SIG-M5 treated with dmso at 0.1 percent for 504 hours (cell line): ENCODE measurements at regions not wholly inside any gene's neighbourhood (a gene's known extent, or its start where the extent isn't known, plus 50 kb on each side); places are given as distances from the start of the nearest gene placed in this dataset.

Source experiments
- DNase-seq: peaks from one replicate; lab custom pipeline; 2025; ENCODE audit not compliant: unreplicated experiment; lab: John Stamatoyannopoulos, UW

DNA sequence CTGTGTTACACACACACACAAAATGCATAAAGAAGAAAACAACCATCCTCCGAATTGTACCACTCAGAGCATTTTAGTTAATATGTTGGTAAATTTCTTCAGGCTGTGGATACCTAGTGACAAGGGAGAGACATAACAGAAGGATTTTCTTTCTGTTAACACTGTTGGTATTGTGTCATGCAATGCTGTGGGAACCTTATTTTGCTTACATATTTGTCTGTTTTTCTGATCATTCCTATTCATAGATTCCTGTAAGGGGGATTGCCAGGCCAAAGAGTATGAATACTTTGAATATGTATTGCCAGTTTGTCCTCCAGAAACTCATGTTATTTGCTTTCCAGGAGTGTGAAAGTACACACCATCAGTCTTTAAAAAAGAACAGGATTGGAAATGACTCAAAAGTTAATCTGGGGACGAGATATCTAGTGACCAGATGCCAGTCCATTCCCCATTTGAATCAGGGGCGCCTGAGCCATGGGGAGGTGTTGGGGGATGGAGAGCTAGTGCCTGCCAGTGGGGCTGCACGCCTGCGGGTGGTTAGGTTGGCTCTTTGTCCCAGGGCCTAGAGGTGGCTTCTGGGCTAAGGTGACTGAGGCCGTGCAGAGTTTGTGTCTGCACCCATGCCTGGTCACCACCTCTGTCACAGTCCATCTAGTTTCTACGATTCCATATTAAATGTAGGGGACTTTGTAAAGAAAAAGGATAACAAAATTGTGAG, 142.0 kb downstream of the PTPN20 start:
- no peak for DNase-seq

DNA sequence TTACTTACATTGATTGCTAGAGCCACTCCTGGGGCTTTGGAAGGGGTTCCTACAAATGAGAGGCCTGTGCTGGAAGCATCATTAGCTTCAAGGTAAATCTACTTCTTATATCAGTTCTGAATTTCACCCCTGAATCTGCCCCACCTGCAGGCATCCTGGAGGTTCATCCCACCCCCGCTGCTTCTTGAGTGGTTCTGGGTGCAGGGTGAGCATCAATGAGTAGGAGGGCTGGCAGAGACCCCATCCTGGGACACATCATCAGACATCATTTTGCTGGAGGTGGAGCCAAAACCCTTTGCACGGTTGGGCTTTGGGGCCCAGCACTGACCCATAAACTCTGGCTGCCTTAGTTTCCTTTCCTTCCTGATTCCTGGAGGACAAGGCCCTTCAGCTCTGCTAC, 143.7 kb downstream of the PTPN20 start:
- DNase-seq: no peak

DNA sequence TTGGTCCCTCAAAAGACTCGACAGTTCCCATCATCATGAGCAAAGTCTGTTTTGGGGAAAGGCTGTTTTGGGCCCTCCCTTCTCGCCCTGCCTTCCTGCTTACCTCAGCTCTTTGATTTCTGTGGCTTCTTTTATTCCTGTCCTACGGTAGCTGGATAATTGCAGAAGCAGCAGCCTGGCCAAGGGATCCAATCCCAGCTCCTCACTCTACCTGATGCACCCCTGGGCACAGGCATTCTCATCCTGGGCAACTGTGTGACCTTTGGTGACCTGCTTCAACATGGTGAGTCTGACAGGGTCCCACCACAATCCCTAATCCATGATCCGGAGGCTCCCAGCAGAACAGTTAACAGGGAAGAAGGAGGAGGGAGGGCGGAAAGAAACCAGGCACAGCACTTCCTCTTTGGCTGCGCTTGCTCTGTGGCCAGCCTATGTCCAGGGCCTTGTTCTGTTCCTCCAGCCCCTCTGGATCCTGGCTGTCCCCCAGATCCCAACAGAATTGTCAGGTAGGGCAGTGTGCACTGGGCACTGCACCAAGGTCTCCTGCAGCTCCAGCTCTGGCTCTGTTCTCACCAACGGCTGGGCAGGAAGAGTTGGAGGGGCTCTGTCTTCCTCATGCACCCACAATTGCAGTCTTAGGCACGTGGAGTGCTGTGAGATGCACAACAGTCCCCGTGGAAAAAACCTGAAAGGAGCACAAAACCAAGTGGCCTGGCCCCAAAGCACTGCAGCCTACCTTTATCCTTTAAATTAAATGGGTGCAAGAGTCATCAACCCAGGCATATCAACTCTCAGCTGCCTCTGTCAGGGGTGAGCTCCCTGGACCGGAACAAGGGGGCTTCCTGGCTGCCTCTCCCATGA, 144.4 kb downstream of the PTPN20 start:
- DNase-seq: no peak

DNA sequence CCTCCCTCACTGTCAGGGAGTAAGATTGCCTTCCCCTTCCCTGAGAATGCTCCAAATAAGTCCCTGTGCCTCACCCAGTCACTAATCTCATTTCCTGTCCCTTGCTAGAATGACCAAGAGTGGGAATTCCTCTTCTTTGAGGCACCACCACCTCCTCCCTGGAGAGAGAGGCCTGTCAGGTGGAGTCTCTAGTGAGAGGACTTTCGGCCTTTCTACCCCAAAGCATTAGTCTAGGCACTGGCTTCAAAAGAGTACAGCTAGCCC, 145.0 kb downstream of the PTPN20 start:
- no peak for DNase-seq

DNA sequence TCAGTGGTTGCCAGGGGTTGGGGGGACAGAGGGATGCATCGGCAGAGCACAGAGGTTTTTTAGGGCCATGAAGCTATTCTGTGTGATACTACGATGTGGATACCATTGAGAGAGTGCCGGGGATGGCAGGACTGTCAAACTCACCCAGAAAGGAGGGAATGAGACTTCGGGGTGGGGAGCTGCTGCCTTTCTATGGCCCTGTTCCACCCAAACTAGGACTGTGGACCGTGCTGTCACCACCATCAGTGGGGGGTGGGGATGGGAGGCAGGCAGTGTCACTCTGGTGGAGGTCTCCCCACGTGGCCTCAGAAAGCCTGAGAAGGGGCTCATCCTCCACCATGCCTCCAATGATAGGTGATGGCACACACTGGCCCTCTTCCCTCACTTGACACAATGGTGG, 146.2 kb downstream of the PTPN20 start:
- DNase-seq: no peak

DNA sequence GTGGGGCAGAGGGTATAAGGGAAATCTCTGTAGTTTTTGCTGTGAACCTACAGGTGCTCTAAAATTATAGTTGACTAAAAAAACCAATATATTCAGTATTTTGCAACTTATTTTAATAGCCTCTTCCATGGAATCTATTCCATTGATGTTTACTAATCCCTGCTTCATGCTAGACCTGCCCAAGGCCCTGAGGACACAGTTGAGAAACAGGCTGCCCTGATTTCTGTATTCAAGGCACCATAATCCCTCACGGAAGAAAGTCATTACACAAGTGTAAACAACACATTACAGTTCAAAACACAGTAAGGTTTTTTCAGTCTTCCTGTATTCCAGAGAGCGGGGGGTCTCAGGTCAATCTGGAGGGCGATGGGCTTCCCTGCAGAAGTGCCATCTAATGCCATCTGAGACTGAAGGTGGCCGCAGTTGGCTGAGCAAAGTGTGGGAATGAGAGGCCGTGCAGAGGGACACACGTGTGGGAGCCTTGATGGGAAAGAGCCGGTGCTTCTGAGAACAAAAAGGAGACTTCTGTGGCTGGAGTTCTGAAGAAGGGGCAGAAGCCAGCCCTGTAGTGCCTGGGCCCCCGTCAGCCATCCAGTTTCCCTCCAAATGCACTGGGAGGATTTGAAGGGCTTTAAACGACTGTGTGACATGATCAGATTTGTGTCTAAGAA, 146.9 kb downstream of the PTPN20 start:
- no peak for DNase-seq

DNA sequence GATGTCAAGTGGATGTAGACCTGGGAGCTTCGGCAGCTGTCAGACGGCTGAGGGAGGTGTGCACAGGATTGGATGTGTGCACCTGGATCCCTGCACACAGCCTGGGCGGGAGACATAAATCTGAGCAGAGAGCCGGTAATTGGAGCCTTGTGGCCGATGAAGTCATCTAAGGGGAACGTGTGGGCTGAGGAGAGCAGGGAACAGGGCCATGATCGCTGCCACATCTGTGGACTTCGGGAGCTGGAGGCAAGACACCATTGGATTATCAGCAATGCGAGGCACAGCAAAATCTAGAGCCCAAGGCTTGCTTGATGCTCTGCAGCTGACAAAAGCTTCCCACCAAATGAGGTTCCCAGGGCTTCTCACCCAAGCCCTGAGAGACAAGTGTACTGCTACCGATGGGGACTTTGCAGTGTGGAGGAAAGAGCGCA, 147.7 kb downstream of the PTPN20 start:
- no peak for DNase-seq

DNA sequence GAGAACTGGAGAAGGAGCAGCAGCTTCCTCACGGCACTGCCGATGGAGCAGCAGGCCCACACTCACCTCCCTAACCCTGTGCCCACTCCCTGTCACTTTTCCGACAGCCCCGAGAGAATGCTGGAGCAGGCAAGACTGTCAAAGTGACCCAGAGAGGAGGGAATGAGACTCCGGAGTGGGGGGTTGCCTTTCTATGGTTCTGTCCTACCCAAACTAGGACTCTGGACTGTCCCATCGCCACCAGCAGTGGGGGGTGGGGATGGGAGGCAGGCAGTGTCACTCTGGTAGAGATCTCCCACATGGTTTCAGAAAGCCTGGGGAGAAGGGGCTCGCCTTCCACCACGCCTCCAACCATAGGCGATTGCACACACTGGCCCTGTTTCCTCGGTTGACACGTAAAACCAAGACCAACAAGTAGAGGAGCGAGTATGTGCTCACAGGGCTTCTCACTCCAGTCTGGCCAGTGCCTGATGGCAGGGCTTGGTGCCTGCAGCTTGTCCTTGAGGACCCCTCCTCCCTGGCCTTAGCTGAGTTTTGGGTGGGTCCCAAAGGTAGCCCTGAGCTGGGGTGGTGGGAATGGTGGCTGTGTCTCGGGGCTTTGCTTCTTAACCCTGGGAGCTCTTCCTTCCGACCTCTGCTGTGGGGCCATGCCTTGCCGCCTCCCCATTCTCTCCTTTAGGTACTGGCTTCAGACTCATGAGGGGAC, 148.5 kb downstream of the PTPN20 start:
- no peak for DNase-seq

DNA sequence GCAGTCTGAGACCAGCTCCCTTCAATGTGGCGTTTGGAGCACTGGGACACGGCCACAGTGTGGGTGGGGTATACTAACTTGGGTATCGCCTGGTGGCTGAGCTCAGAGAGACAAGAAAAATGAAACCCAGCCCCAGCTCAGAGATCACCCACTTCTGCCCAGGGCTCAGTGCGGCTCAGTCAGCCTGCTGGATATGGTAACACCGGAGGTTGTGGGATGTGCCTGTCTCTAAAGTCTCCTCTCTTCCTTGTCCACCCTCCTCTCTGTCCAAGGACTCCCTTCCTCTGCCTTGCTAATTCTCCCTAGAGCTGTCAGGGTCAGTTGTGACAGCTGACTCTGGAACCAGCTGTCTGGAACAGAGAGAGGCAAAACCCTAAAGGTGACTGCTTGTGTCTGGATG, 149.1 kb downstream of the PTPN20 start:
- no peak for DNase-seq

DNA sequence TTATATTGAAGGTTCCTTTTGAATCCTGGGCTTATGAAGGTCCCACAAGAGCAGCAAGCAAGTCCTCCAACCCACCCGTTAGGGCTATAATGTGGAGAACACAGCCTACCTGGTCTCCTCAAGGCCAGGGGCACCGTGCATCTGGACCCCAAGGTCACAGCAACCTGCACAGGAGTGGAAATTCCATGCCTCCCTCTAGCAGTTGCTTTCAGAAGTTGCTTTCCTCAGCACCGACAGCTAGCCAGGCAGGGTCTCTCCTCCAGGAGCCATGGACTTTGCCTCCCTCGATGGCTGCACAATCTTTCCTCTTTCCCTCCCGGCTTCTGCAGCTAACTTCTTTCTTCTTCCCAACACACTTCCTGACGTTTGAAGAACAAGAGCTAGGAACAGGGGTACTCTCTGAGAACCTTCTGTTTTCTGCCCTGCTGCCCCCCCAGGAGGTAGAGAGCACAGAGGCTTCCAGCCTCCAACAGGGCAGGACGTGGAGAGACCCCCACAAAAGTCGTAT, 149.8 kb downstream of the PTPN20 start:
- no peak for DNase-seq

DNA sequence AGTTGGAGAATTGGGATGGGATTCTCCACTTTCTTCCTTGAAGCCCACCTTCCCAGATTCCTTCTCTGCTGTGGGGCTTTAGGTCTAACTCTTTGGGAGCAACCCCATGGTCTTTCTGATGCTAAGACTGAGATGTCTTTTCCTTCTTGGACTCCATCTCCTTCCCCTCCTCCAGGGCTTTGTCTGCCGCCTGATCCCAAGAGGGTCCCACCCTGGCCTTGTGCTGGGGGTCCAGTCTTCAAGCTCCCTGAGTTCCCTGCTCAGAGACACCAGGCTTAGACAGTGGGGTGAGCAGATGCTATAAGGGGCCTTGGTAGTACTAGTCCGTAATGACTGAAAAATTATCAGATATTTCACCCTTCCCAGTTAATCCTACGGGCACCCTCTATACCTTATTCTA, 150.5 kb downstream of the PTPN20 start:
- no peak for DNase-seq

DNA sequence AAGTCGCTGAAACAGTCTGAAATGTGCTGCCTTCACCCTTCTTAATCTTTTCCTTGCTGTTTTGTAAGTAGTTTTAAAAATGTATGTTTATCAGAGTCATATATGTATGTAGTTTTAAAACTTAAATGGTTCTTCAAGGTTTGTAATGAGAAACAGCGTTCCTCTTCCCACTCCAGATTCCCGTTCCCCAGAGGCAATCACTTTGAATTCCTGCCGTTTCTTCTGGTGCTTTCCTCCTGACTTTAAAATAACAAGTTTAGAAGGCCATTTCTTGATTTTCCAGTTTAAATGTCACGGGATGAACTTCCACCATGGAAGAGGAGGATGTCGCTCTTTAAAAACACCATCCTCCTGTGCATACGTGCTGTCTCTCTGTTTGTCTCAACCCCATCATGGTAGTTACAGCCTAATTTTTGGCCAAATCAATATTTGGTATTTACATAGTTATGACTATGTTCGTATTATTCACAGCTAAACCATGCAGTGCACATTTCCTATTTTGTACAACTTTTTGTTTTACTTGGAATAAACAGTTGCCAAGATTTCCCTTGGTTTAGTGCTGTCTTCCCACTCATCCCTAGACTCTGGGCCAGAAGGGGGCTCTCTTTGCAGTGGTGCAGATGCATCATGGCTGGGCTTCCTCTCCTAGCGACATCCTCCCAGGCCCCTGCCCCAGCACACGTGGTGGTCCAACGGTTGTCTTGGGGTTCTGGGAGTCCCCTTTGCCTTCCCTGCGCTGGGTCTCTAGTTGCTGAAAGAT, 151.4 kb downstream of the PTPN20 start:
- DNase-seq: no peak

DNA sequence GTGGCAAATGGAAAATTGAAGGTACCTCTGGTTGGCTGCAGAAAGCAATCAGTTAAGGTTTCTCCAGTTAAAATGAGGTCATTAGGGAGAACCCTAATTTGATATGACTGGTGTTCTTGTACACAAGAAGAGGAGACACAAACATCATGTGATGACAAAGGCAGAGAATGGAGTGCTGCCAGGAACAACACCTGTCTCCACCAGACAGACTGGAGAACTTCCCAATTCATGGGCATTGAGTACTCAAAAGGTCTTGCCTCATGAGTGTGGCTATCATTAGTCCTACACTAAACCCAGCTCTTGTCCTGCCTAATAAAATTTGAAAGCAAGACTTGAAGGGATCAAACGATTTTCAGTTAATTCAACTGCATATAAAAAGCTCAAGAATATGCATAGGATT, 152.6 kb downstream of the PTPN20 start:
- no peak for DNase-seq

DNA sequence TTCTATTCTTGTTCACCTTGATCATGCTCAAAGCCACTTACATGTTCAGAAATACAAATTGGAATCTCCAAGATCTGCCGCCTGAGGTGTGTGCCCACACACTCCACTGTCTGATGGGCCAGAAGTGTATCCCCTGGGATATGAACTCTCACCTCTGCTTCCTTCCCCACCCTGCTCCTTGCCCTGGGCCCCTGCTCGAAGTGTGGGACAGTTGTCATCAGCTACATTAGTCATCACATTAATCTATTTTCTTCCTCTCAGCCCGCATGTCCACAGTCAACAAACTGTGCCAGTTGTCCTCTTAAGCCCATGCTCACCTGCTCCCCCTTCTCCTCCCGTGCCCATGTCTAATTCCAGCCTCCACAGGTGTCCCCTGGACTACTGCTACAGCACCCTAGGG, 154.7 kb downstream of the PTPN20 start:
- no peak for DNase-seq

DNA sequence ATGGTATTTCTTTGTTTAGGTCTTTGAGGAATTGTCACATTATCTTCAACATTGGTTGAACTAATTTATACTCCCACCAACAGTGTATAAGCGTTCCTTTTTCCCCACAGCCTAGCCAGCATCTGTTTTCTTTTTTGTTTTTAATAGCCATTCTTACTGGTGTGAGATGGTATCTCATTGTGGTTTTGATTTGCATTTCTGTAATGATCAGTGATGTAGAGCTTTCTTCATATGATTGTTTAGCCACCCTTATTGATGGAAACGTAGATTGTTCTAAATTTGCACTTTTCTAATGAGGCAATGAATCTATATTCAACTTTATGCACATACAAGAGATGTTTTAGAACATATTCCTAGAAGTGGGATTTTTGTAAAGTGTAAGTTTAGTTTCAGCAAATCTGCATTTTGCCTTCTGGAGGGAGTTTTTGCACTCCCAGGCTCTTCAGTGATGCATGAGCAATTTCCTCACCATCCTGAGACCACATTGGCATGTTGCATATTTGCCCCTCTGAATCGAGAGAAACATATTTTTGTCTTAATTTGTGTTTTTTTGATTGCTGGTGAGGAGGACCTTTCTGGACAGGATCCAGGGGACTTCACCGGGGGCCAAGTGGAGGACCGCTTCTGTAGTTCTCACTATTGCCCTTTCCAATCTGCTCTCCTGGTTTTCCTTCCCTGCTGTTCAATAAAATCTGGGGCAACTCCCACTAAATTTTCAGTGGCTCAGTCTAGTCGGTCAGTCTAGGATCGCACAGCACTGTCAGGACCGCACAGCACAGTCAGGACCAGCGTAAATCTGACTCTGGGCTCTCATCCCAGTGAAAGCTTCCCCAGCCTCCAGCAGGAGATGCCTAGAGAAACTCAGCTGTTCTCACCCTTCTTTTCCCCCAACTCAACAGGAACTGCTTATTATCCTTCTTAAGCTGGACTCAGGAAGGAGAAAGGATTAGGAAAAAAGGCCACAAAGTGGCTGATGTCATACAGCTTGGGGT, 157.0 kb downstream of the PTPN20 start:
- DNase-seq: no peak

DNA sequence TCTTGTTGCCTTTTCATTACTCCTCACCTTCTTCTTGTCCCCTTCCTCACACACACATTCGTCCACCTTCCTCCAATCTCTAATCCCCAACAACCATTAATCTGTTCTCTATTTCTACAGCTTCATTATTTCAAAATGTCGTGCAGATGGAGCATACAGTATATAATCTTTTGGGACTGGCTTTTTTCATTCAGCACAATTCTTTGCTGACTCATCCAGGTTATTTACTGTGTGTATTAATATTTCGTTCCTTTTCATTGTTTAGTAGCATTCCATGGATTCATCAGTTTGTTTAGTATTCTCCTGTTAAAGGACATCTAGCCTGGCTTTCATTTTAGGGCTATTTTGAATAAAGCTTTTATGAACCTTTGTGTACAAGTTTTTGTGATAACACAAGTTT, 159.3 kb downstream of the PTPN20 start:
- no peak for DNase-seq

DNA sequence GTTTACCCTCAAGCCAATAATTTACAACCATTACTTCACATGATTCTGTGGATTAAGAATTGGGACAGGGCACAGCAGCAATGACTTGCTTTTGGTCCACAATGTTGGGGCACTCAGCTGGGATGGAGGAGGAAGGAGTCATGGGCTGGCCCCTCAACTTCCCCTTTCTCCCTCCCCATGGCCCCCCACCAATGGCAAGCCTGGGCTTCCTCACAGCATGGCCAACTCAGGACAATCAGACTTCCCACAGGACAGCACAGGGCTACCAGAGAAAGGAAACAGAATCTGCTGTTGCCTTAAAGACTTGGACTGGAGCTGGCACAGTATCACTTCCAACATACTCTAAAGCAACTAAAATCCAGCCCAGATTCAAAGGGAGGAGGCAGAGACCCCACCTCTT, 160.7 kb downstream of the PTPN20 start:
- DNase-seq: no peak

DNA sequence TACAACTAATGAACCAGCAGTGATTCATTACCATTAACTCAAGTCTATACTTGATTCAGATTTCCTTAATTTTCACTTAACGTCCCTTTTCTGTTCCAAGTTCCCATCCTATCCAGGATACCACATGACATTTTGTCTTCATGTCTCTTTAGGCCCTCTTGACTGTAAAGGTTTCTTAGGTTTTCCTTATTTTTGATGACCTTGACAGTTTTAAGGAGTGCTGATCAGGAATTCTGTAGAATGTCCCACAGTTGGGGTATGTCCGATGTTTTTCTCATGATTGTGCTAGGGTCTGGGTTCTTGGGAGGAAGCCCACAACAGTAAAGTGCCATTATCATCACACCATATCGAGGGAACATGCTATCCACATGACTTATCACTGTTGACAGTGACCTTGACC, 162.7 kb downstream of the PTPN20 start:
- no peak for DNase-seq

DNA sequence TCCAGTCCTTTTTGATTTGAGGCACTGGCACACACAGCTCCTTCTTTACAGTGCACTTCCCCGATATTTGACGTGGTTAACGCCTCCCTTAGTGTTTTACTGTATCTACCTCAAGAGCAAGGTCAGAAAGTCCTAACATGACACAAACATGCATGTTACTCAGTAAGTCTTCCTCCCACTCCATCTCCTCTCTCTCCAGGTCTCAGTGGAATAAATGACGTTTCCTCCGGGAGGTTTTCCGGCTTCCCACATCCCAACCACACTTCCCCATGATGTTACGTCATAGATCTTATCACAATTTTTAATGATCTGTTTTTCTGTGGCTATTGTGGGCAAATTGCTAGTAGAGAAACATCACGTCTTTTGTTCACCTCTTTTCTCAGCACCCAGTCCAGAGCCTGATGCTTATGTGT, 165.7 kb downstream of the PTPN20 start:
- DNase-seq: no peak
